Retinal pigment epithelial cell (primary cell): ENCODE measurements at regions not wholly inside any gene's neighbourhood (a gene's known extent, or its start where the extent isn't known, plus 50 kb on each side); places are given as distances from the start of the nearest gene placed in this dataset.

ENCODE experiments used
- DNase-seq: peaks from one replicate; pipeline ENCODE4 v3.0.0-alpha.2; 2010; ENCODE audit warnings: low read depth
- H3K4me3 ChIP-seq: 2 replicates; pipeline ENCODE4 v1.5.1; 2011; ENCODE audit warnings: mild to moderate bottlenecking, low read length, control low read depth, moderate library complexity
- TF ChIP-seq, protein P1 (sequence below): conservative IDR thresholded peaks from 2 replicates; pipeline ENCODE4 v1.5.1; 2011; ENCODE audit warnings: low read depth, low read length, control low read depth, inconsistent platforms

DNA sequence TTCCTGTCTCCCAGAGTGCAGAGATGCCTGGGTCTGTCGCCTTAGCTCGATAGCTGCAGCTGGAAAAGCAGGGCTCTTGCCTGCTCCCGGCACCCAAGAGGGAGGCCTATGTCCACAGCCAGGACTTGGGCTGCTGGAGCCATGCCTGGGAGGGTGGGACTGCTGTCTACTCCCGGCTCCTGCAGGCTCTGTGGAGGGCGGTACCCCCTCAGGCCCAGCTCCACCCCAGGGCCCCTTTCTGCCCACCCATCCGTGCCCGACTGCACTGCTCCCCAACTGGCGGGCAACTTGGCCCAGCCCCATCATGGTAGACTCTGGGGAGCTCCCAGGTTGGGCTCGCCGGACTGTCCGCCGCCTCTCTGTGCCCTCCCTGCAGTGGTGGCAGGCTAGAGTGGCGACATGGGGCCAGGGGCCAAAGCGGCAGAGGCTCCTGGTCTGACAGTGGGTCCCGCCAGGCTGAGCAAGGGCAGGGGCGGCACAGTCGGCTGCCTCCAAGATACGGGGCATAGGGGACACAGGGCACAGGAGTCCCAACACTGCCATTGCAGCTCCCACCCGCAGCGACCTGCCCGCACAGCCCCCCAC lies 901.0 kb downstream of the CCDC85A start:
- TF ChIP-seq, protein P1, sequence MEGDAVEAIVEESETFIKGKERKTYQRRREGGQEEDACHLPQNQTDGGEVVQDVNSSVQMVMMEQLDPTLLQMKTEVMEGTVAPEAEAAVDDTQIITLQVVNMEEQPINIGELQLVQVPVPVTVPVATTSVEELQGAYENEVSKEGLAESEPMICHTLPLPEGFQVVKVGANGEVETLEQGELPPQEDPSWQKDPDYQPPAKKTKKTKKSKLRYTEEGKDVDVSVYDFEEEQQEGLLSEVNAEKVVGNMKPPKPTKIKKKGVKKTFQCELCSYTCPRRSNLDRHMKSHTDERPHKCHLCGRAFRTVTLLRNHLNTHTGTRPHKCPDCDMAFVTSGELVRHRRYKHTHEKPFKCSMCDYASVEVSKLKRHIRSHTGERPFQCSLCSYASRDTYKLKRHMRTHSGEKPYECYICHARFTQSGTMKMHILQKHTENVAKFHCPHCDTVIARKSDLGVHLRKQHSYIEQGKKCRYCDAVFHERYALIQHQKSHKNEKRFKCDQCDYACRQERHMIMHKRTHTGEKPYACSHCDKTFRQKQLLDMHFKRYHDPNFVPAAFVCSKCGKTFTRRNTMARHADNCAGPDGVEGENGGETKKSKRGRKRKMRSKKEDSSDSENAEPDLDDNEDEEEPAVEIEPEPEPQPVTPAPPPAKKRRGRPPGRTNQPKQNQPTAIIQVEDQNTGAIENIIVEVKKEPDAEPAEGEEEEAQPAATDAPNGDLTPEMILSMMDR, result no peak
- no peak overlapping the region for H3K4me3 ChIP-seq
- no peak for DNase-seq

DNA sequence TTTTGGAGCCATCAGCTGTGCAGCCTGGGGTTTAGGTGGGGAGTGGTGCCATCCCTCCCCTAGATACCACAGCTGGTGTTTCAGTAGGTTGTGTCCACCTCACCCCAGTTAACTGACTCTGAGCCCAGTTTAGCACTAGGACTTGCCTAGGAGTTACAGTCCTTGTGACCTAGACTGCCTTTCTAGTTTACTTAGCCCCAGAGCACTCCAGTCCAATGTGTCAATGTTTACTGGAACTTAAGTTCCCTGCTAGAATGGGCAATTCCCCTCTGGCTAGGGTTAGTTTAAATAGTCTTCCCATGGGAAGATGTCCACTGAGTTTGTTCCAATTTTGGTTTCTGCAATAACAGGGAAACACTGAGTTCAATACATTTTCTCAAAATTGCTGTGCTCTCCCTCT lies 909.2 kb downstream of the CCDC85A start:
- no peak for DNase-seq
- H3K4me3 ChIP-seq, result no peak overlapping the region
- TF ChIP-seq, protein P1, result no peak

DNA sequence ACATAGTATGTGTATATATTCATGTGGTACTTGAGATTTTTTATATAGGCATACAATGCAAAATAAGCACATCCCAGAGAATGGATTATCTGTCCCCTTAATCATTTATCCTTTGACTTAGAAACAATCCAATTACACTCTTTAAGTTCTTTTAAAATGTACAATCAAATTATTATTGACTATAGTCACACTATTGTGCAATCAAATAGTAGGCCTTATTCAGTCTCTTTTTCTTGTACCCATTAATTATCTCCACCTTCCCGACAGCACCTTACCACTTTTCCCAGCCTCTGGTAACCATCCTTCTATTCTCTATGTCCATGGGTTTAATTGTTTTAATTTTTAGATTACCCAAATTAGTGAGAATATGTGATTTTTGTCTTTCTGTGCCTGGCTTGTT lies 914.1 kb downstream of the CCDC85A start:
- no peak overlapping the region for H3K4me3 ChIP-seq
- no peak for DNase-seq
- TF ChIP-seq, protein P1, result no peak

DNA sequence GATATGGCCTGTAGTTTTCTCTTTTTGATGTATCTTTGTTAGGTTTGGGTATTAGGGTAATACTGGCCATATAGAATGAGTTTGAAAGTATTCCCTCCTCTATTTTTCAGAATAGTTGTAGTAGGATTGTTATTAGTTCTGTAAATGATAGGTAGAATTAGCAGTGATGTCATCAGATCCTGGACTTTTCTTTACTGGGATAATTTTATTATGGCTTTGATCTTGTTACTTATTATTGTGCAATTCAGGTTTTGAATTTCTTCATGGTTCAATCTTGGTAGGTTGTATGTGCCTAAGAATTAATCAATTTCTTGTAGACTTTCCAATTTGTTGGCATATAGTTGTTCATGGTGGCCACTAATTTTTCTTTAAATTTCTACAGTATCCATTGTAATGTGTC lies 916.6 kb downstream of the CCDC85A start:
- TF ChIP-seq, protein P1, result no peak

DNA sequence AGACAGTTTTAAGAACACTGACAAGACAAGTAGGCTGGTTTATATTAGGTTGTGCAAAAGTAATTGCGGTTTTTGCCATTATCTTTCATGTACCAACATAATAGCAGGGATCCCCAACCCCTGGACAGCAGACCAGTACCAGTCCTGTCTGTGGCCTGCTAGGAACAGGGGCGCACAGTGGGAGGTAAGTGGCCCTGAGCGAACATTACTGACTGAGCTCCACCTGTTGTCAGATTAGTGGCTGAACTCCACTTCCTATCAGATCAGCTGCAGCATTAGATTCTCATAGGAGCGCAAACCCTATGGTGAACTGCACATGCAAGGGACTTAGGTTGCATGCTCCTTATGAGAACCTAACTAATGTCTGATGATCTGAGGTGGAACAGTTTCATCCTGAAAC lies 921.9 kb downstream of the CCDC85A start:
- no peak for DNase-seq
- H3K4me3 ChIP-seq, result no peak overlapping the region
- TF ChIP-seq, protein P1, result no peak

More for the DNA sequence above, 916.6 kb downstream of the CCDC85A start:
- DNase-seq, result no peak
- no peak overlapping the region for H3K4me3 ChIP-seq

DNA sequence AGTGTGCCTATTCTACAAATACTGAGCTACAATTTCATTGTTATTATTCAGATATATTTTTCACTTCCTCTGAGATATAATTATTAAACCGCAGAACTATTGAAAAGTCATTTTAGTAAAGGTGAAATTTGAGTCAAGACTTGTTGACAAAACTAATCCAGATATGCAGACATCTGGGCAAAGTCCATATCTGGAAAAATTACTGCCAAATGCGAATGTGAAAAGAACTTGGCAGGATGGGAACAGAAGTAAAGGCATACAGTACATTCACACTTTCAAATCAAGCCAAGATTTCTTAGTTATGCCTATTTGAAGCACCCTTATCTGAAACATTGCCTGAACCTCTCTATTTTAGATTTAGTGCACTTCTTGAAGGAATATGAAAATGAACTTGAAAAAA lies 923.6 kb downstream of the CCDC85A start:
- H3K4me3 ChIP-seq, result no peak overlapping the region
- DNase-seq, result no peak
- TF ChIP-seq, protein P1, result no peak

DNA sequence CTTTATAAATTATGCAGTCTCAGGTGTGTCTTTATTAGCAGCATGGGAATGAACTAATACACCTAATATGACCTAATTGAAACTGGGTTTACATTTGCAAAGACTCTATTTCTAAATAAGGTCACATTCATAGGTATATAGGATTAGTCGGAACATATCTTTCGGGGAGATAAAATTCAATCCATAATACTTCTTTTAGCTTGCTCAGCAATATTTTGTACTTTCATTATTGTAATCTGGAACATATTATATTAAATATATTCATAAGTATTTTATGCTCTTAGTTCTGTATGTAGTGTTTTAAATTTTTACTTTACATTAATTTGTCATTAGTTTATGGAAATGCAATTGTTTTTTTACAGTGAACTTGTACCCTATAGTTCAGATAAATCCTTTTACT lies 927.7 kb downstream of the CCDC85A start:
- TF ChIP-seq, protein P1, result no peak
- DNase-seq, result no peak
- H3K4me3 ChIP-seq, result no peak overlapping the region
